Activated CD4-positive, alpha-beta T cell treated with anti-CD3 and anti-CD28 coated beads, Interleukin-2, amount 50 U/mL, for 24 hours (primary cell): ENCODE measurements at regions not wholly inside any gene's neighbourhood (a gene's known extent, or its start where the extent isn't known, plus 50 kb on each side); places are given as distances from the start of the nearest gene placed in this dataset.

Experiments
- DNase-seq, 2 donors: peaks; one replicate each; pipeline ENCODE4 v3.0.0-alpha.2; 2020; ENCODE audit warnings: low read depth in 1 of 2, low spot score in 1 of 2

- no peak for DNase-seq
Measured at GRCh38 chr15:36059596-36059995, 513.6 kb upstream of the DPH6 start.

DNA sequence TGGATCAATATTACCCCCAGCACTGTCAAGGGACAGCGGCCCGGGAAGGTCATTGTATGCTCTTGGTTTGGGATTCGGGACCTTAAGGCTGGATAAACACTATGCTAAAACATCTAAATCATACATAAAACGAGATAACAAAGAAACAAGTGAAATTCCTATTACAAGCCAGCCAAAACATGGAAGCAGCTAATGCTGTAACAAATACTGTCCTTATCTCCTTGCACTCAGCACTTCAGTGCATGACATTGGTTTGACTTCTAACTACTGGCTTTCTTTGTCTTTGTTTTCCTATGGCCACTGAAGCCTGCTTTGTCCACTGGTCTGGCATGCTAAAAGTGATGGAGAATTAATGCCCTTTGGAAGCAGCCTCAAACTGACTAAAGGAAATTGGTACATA is 516.4 kb upstream of the DPH6 start:
- no peak for DNase-seq

DNA sequence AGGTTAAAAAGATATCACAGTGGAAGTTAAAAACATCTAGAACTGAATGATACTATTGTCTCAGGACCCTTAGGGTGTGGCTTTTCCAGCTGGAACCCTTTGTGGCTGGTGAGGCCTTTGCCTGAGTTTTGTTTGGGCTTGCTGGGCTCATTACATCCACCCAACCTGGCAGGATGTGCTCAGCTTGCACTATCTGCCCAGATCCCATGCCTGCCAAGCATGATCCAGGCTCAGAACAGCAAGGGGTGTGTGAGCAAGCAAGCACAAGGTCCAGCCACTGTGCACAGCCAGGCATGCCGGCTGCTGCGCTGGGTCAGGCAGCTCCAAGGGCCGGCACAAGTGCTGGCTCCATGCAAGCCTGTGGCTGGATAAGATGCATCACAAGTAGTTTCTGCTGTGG is 512.7 kb upstream of the CDIN1 start:
- DNase-seq = no peak

- no peak for DNase-seq
Measured at GRCh38 chr15:36067483-36068274, 511.7 kb upstream of the CDIN1 start.

DNA sequence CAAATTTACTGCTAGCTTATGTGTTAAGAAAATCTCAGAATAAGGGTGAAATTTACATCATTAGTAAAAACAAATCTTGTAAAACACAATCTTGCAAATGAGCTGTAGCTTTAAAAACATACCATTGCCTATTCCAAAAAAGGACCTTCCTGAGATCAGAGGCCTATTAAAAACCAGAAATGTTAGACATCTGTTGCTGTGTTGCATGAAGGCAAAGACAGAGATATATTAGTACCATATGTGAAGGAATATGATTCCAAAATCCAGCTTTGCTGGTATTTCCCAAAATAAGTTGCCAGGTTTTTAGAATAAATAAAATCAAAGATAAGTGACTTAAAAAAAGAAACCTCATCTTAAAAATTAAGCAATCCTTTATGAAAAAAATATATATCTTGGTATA is 504.1 kb upstream of the CDIN1 start:
- no peak for DNase-seq

DNA sequence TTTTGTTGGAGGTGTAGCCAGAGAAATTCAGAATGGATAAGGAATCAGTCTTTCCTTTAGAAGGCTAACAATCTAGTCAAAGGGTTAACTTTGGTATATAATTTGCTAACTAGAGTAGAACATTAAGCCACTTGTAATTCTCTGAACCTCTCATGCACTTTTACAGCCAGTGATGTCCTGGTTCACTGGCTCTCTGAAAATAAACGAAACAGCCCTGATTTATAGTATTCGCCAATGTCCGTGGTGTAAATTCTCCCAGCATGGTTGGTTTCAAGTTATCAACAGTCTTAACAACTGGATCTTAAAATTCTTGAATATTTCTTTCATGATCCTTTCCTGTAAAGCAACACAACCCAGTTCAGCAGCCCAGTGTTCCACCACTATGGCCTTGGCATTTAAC is 500.4 kb upstream of the CDIN1 start:
- no peak for DNase-seq

- no peak for DNase-seq
Measured at GRCh38 chr15:36080759-36081158, 498.7 kb upstream of the CDIN1 start.

- no peak for DNase-seq
Measured at GRCh38 chr15:36090286-36090946, 489.0 kb upstream of the CDIN1 start.

DNA sequence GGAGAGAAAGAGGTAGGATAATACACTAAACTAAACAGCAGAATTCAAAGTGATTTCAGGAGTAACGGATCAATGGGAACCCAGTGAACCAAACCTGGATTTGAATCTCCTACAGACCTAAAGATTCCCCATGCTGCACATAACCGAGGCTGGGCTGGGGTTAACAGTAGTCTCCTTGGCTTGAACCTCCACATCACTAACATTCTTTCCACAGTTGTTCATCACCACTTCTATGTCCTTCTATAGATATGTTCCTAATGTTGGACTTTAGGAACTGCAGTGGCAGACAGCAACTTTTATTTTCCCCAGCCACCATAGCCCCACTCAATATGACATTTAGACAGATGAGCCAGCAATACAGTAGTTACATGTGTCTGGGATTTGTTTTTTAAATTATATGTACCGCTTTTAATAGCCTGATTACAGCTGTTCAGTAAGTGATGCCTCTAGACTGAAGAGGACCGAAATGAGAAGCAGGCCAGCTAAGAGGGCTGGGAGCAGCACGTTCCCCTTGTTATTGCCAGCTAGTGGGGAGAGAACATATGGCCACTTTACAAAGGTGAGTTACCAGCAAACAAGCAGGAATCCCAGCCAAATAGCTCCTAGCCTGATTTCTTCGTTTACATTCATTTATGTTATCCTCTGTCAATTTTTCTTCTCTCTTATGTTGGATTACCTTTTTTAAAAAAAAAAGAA is 472.6 kb upstream of the CDIN1 start:
- no peak for DNase-seq

- no peak for DNase-seq
Measured at GRCh38 chr15:36108541-36108940, 470.9 kb upstream of the CDIN1 start.

DNA sequence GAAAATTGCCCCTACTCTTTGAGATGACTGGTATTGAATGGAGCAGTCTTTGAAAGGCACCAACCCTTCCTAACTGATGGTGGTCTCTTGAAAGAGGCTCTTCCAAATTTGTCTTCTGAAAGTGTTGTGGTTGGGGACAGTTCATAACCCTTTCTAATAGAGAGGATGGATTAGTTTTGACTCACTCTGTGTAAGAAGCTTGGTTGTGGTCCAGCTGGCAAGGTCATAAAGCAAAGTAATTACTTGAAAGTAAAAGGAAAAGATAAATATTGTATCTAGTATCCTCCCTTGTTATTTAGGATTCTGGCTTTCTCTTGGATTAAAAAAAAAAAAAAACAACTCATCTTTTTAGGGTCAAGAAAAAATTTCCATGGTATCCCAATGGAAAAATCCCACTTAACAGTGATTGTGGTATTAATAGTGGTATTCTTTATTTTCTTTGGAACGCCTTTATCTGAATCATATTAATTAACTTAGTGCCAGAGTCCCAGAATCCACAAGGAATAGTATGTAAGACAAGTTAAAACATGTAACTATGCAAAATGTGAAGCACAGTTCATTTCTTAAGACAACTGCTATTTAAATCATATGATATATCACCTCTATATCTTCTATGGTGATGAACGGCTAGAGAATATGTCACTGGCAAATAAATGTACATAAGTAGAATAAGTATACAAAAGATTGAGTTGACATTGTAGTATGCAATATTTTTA is 469.3 kb upstream of the CDIN1 start:
- no peak for DNase-seq

- DNase-seq = no peak
Measured at GRCh38 chr15:36110659-36110993, 468.8 kb upstream of the CDIN1 start.

DNA sequence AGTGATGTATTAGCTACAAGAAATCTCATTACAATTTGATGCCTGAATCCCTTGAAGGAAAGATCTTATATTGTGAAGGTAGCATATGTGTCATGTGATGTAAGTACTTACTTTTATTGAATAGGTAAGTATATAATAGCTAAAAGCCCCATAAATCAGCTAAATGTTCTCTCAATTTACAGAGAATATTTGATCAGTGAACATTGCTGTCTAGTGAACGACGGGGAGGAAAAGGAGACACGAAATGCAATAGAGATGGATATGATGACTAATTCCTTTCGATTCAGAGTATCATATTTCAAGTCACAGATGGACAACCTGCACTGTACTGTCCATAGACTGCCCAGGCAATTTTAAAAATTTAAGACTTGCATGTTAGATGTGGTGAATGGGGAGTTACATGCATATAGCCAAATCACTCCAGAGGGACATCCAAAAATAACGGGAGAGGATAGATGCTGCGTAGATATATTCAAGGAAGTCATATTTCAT is 462.1 kb upstream of the CDIN1 start:
- DNase-seq = no peak

DNA sequence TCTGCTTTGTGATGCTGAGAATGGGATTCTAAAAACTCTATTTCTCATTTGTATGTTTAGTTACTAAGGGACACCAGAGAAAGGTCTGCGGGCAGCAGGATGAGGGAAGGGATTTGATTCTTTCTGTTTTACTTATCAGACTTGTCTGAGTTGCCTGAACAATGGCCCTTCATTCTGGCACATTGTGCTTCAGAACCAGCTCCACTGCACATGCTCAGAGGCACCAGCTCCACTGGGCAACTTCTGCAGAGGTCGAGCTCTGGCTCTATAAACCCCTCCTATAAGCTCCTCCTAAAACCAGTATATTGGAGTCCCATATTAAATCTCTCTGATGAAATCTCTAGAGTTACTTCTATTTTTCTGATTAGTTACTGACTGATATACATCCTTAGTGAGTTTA is 453.2 kb upstream of the CDIN1 start:
- no peak for DNase-seq

DNA sequence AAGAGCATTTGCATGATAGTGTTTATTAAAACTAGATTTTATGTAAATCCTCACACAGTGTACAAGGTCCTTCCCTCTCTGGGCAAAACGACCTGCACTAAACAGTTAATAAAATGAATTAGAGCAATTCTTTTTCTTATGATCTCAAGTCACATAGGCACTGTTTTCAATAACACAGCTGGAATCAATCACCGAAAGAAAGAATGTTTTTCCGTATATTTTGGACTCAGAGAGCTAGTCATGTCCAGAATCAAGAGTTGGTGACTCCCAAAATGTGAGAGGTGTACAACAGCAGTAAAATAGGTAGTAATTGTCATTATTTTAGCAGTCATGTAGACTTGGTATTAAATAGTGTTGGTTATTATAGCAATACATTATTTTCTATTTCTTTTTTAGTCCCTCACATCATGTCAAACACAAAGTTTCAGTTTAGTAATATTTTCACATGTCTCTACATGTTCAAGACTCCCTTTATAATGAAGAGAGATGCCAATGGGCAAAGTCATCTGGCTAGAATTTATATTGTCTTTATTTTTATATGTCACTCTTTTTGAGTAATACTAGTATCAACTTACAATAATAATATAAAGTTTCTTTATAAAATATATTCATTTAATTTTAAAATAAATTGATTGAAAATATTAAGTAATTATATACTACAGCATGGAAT is 448.6 kb upstream of the CDIN1 start:
- DNase-seq = no peak

DNA sequence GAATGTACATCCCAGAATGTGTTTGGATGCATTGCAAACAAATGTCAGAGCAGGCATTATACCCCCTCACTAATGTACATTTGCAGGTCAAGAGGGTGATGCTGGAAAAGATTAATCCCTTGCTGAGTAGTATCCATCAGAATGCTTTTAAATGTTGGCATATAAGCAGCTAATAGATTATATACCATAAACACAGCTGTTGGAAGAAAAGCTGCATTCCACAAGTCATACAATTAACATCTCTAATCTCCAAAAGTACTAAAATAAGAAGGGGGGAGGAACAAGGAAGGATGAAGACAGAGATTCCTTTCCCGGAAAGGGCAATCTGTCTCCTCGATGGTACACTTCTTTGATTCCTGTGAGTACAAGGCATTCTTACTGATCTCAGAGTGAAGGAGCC is 445.7 kb upstream of the CDIN1 start:
- DNase-seq = no peak

- no peak for DNase-seq
Measured at GRCh38 chr15:36136049-36136448, 443.4 kb upstream of the CDIN1 start.

GRCh38 chr15:36152936-36153335 is 426.5 kb upstream of the CDIN1 start:
- no peak for DNase-seq

- DNase-seq = no peak
Measured at GRCh38 chr15:36156879-36157427, 422.5 kb upstream of the CDIN1 start.

DNA sequence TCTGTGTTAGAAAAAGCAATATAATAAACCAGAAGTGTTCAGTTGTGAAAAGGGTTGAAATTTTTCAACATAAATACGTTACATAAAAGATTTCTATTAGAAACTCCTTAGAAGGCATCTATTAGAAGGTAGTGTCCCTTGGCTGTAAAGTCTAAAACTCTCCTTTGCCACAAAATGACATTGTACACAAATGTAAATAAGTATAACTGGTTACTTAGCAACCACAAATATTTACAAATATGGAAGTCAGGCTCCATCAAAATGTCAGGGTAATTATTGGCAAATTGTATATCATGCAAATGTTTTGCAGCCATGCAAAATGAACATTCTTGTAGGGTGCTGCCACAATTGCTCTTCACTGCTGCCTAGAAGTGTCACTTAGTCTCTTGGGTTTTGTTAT is 419.1 kb upstream of the CDIN1 start:
- no peak for DNase-seq

GRCh38 chr15:36161108-36161507 is 418.3 kb upstream of the CDIN1 start:
- DNase-seq = no peak
